ENCODE measurements at regions not wholly inside any gene's neighbourhood (a gene's known extent, or its start where the extent isn't known, plus 50 kb on each side); places are given as distances from the start of the nearest gene placed in this dataset.
"Not testable (repeated sequence)": the region's sequence is repeated elsewhere in the genome, so short reads cannot be mapped to it uniquely, and the experiment has no call there.

GRCh38 chr7:88615336-88615735 is 144.2 kb upstream of the ZNF804B start:
- DNase-seq (ENCODE audit: low read depth, low spot score): no peak

GRCh38 chr7:88614736-88615135 is 144.8 kb upstream of the ZNF804B start:
- no peak for DNase-seq (ENCODE audit: low read depth, low spot score)

GRCh38 chr7:88610942-88611341 is 148.6 kb upstream of the ZNF804B start:
- no peak for DNase-seq (ENCODE audit: low read depth, low spot score)

GRCh38 chr7:88600695-88601094 is 158.8 kb upstream of the ZNF804B start:
- DNase-seq (ENCODE audit: low read depth, low spot score): no peak

- DNase-seq (ENCODE audit: low read depth, low spot score): no peak
These were observed 160.0 kb upstream of the ZNF804B start for GRCh38 chr7:88599528-88599927.

GRCh38 chr7:88597941-88598425 is 161.5 kb upstream of the ZNF804B start:
- DNase-seq (ENCODE audit: low read depth, low spot score): no peak

- no peak for DNase-seq (ENCODE audit: low read depth, low spot score)
These were observed 168.5 kb upstream of the ZNF804B start for GRCh38 chr7:88590963-88591362.

GRCh38 chr7:88589927-88590326 is 169.6 kb upstream of the ZNF804B start:
- DNase-seq (ENCODE audit: low read depth, low spot score): no peak

- no peak for DNase-seq (ENCODE audit: low read depth, low spot score)
These were observed 172.6 kb upstream of the ZNF804B start for GRCh38 chr7:88586890-88587289.

GRCh38 chr7:88586219-88586618 is 173.3 kb upstream of the ZNF804B start:
- DNase-seq (ENCODE audit: low read depth, low spot score): no peak

- no peak for DNase-seq (ENCODE audit: low read depth, low spot score)
These were observed 182.8 kb upstream of the ZNF804B start for GRCh38 chr7:88576720-88577119.

- no peak for DNase-seq (ENCODE audit: low read depth, low spot score)
These were observed 193.3 kb upstream of the ZNF804B start for GRCh38 chr7:88566162-88566729.

- DNase-seq (ENCODE audit: low read depth, low spot score): no peak
These were observed 194.1 kb upstream of the ZNF804B start for GRCh38 chr7:88565401-88565800.

GRCh38 chr7:88556441-88556840 is 203.1 kb upstream of the ZNF804B start:
- DNase-seq (ENCODE audit: low read depth, low spot score): not testable (repeated sequence)

- DNase-seq (ENCODE audit: low read depth, low spot score): not testable (repeated sequence)
These were observed 204.7 kb upstream of the ZNF804B start for GRCh38 chr7:88554847-88555246.

- DNase-seq (ENCODE audit: low read depth, low spot score): no peak
These were observed 211.1 kb upstream of the ZNF804B start for GRCh38 chr7:88548399-88548798.

GRCh38 chr7:88546808-88547207 is 212.7 kb upstream of the ZNF804B start:
- DNase-seq (ENCODE audit: low read depth, low spot score): no peak

- DNase-seq (ENCODE audit: low read depth, low spot score): no peak
These were observed 213.8 kb upstream of the ZNF804B start for GRCh38 chr7:88545663-88546062.

- no peak for DNase-seq (ENCODE audit: low read depth, low spot score)
These were observed 219.5 kb upstream of the ZNF804B start for GRCh38 chr7:88540012-88540411.

GRCh38 chr7:88539518-88539917 is 220.0 kb upstream of the ZNF804B start:
- DNase-seq (ENCODE audit: low read depth, low spot score): no peak

- DNase-seq (ENCODE audit: low read depth, low spot score): no peak
These were observed 217.0 kb upstream of the STEAP4 start for GRCh38 chr7:88523645-88524044.

- DNase-seq (ENCODE audit: low read depth, low spot score): no peak
These were observed 216.1 kb upstream of the STEAP4 start for GRCh38 chr7:88522771-88523293.

GRCh38 chr7:88516429-88516828 is 209.7 kb upstream of the STEAP4 start:
- no peak for DNase-seq (ENCODE audit: low read depth, low spot score)

GRCh38 chr7:88515301-88515700 is 208.6 kb upstream of the STEAP4 start:
- DNase-seq (ENCODE audit: low read depth, low spot score): no peak

Data from pulmonary artery endothelial cell (primary cell).